ENCODE measurements at regions not wholly inside any gene's neighbourhood (a gene's known extent, or its start where the extent isn't known, plus 50 kb on each side); places are given as distances from the start of the nearest gene placed in this dataset.
A peak's percentile ranks its signal among the peaks of the same experiment; 100 is the strongest.

- Histone ChIP-seq H3K4me3 (replicated peaks in 1 of 3; ENCODE audit: insufficient read depth in 1 of 3, low read depth in 1 of 3, low read length in 3 of 3) (no peak overlapping the region), H3K4me1 (ENCODE audit: control insufficient read depth, extremely low read depth, insufficient read depth, low read length) (peaks cover 53% of the 10 kb centered on the region), H3K27me3 (ENCODE audit: control insufficient read depth in 2 of 2, insufficient read depth in 2 of 2, low read length in 2 of 2) (no peaks in the 10 kb centered on the region), H3K9ac (replicated peaks; ENCODE audit: extremely low read depth, insufficient read depth, low read length) (peak overlapping the region; percentile 50), H3K36me3 (ENCODE audit: control insufficient read depth in 2 of 2, extremely low read depth in 1 of 2, insufficient read depth in 2 of 2, low read length in 2 of 2) (no peaks in the 10 kb centered on the region), H3K27ac (ENCODE audit: insufficient read depth, low read depth, low read length) (peak overlapping the region; percentile 65), H3K9me1 (replicated peaks; ENCODE audit: control insufficient read depth, extremely low read depth, insufficient read depth, low read length) (no peaks in the 10 kb centered on the region), H3K79me2 (ENCODE audit: control insufficient read depth, insufficient read depth, low read length) (no peaks in the 10 kb centered on the region), H4K20me1 (replicated peaks; ENCODE audit: control insufficient read depth, extremely low read depth, insufficient read depth, low read length) (no peaks in the 10 kb centered on the region), H3K4me2 (ENCODE audit: insufficient read depth, low read length) (peak overlapping the region; percentile 54), H3K9me3 (replicated peaks; ENCODE audit: control insufficient read depth, insufficient read depth, low read length) (no peaks in the 10 kb centered on the region), H2AFZ (ENCODE audit: low read depth, low read length) (peak overlapping the region; percentile 49)
- ChIA-PET POLR2A (no interaction called here), CTCF (interaction anchor here (0.7 to 1.7 kb wide), 5 partner anchors 8 to 311 kb away, joined by 3 to 6 read pairs (median 3); no protein-coding TSS in a partner anchor)
- intact Hi-C loops (cut with micrococcal nuclease) (loop anchor here (5.0 kb wide), 1 partner anchor 220 kb away; no protein-coding TSS in a partner anchor), dilution Hi-C loops (cut with MboI; ENCODE audit: extremely low pct_ligation_motif_present, low sequenced_read_pairs) (no loop called here)
- BruUV-seq (replicated peaks) = no TSS peak
- DNase-seq (ENCODE audit: low read depth, low spot score) (peak; percentile 90), FAIRE-seq (peak; percentile 24)
- TF ChIP-seq, protein P1, sequence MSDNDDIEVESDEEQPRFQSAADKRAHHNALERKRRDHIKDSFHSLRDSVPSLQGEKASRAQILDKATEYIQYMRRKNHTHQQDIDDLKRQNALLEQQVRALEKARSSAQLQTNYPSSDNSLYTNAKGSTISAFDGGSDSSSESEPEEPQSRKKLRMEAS (IDR thresholded peaks at IDR 0.05; ENCODE audit: insufficient read depth, insufficient read length) = no peak
- TF ChIP-seq GATA2 (IDR thresholded peaks at IDR 0.05; ENCODE audit: insufficient read depth, insufficient read length, low read depth, low read length) = no peak
- peak; percentile 77 for TF ChIP-seq FOS (IDR thresholded peaks at IDR 0.05; ENCODE audit: borderline replicate concordance, insufficient read depth, low read length)
- TF ChIP-seq POLR2AphosphoS5 (IDR thresholded peaks at IDR 0.05; ENCODE audit: insufficient read depth, low read depth, low read length) = peak; percentile 17
- TF ChIP-seq JUN (IDR thresholded peaks at IDR 0.05; ENCODE audit: borderline replicate concordance, insufficient read depth, insufficient read length, low read depth) = peak; percentile 88
Observed at GRCh38 chr4:106587558-106587957, 219.0 kb upstream of the GIMD1 start.

DNA sequence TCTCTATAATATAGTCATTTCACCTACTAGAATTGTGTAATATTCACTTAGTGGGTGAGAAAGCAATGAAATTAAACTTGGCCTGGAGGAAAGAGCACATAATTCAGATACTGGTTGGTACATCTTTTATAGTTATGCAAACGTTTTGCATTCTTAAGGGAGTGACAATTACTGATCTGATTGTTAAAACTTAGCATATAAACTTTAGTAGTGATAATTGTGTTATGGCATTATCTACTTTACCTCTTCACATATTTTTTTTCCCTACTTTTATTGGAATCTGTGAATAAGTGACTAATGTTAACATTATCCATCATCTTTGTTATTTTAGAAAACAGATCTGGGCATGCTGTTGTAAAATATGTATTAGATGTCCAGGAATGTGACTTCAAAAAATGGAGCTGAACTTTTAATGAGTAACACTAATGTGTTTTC is 217.4 kb upstream of the GIMD1 start:
- Histone ChIP-seq H3K27me3 (ENCODE audit: control insufficient read depth in 2 of 2, insufficient read depth in 2 of 2, low read length in 2 of 2) (no peaks in the 10 kb centered on the region), H3K4me1 (ENCODE audit: control insufficient read depth, extremely low read depth, insufficient read depth, low read length) (peaks cover 56% of the 10 kb centered on the region), H3K4me3 (replicated peaks in 1 of 3; ENCODE audit: insufficient read depth in 1 of 3, low read depth in 1 of 3, low read length in 3 of 3) (no peak overlapping the region), H3K27ac (ENCODE audit: insufficient read depth, low read depth, low read length) (peak overlapping the region; percentile 65), H3K36me3 (ENCODE audit: control insufficient read depth in 2 of 2, extremely low read depth in 1 of 2, insufficient read depth in 2 of 2, low read length in 2 of 2) (no peaks in the 10 kb centered on the region), H3K9me3 (replicated peaks; ENCODE audit: control insufficient read depth, insufficient read depth, low read length) (no peaks in the 10 kb centered on the region), H3K79me2 (ENCODE audit: control insufficient read depth, insufficient read depth, low read length) (no peaks in the 10 kb centered on the region), H2AFZ (ENCODE audit: low read depth, low read length) (no peak overlapping the region), H4K20me1 (replicated peaks; ENCODE audit: control insufficient read depth, extremely low read depth, insufficient read depth, low read length) (no peaks in the 10 kb centered on the region), H3K9ac (replicated peaks; ENCODE audit: extremely low read depth, insufficient read depth, low read length) (no peak overlapping the region), H3K9me1 (replicated peaks; ENCODE audit: control insufficient read depth, extremely low read depth, insufficient read depth, low read length) (no peaks in the 10 kb centered on the region), H3K4me2 (ENCODE audit: insufficient read depth, low read length) (peak overlapping the region; percentile 4)
- intact Hi-C loops (cut with micrococcal nuclease) (loop anchor here (5.0 kb wide), 1 partner anchor 221 kb away; no protein-coding TSS in a partner anchor), dilution Hi-C loops (cut with MboI; ENCODE audit: extremely low pct_ligation_motif_present, low sequenced_read_pairs) (no loop called here)
- peak; percentile 38 for DNase-seq (ENCODE audit: low read depth, low spot score)
- POLR2A ChIA-PET = no interaction called here
- TF ChIP-seq JUN (IDR thresholded peaks at IDR 0.05; ENCODE audit: borderline replicate concordance, insufficient read depth, insufficient read length, low read depth) (peak; percentile 15), GATA2 (IDR thresholded peaks at IDR 0.05; ENCODE audit: insufficient read depth, insufficient read length, low read depth, low read length) (peak; percentile 45), POLR2AphosphoS5 (IDR thresholded peaks at IDR 0.05; ENCODE audit: insufficient read depth, low read depth, low read length) (no peak)
- TF ChIP-seq, protein P2, sequence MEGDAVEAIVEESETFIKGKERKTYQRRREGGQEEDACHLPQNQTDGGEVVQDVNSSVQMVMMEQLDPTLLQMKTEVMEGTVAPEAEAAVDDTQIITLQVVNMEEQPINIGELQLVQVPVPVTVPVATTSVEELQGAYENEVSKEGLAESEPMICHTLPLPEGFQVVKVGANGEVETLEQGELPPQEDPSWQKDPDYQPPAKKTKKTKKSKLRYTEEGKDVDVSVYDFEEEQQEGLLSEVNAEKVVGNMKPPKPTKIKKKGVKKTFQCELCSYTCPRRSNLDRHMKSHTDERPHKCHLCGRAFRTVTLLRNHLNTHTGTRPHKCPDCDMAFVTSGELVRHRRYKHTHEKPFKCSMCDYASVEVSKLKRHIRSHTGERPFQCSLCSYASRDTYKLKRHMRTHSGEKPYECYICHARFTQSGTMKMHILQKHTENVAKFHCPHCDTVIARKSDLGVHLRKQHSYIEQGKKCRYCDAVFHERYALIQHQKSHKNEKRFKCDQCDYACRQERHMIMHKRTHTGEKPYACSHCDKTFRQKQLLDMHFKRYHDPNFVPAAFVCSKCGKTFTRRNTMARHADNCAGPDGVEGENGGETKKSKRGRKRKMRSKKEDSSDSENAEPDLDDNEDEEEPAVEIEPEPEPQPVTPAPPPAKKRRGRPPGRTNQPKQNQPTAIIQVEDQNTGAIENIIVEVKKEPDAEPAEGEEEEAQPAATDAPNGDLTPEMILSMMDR (IDR thresholded peaks at IDR 0.05; ENCODE audit: extremely low read depth in 1 of 2, insufficient read depth in 1 of 2, low read depth in 1 of 2, low read length in 2 of 2) = no peak
- BruUV-seq (replicated peaks) = no TSS peak
- CTCF ChIA-PET = interaction anchor here (0.8 kb wide), 1 partner anchor 17 kb away, joined by 4 read pairs; no protein-coding TSS in a partner anchor
- no peak for FAIRE-seq

Data from endothelial cell of umbilical vein (primary cell).